Endothelial cell (in vitro differentiated cells): ENCODE measurements at regions not wholly inside any gene's neighbourhood (a gene's known extent, or its start where the extent isn't known, plus 50 kb on each side); places are given as distances from the start of the nearest gene placed in this dataset.

ENCODE experiments used
- DNase-seq: peaks from one replicate; pipeline ENCODE4 v3.0.0; 2021; ENCODE audit warnings: low spot score
- H3K27ac Mint-ChIP-seq: one replicate; pipeline ENCODE4 v1.8.0; 2021; ENCODE audit warnings: mixed read lengths, inconsistent platforms; ENCODE audit not compliant: unreplicated experiment
- H3K27me3 Mint-ChIP-seq: one replicate; pipeline ENCODE4 v1.8.0; 2021; ENCODE audit warnings: mild to moderate bottlenecking, moderate library complexity, mixed read lengths, inconsistent platforms; ENCODE audit not compliant: unreplicated experiment
- H3K36me3 Mint-ChIP-seq: one replicate; pipeline ENCODE4 v1.8.0; 2021; ENCODE audit warnings: mild to moderate bottlenecking, low read depth, mixed read lengths, inconsistent platforms; ENCODE audit not compliant: unreplicated experiment
- H3K4me1 Mint-ChIP-seq: one replicate; pipeline ENCODE4 v1.8.0; 2021; ENCODE audit warnings: mild to moderate bottlenecking, mixed read lengths, inconsistent platforms; ENCODE audit not compliant: unreplicated experiment
- H3K4me3 Mint-ChIP-seq: one replicate; pipeline ENCODE4 v1.8.0; 2021; ENCODE audit warnings: mild to moderate bottlenecking, mixed read lengths, inconsistent platforms; ENCODE audit not compliant: unreplicated experiment
- H3K9me3 Mint-ChIP-seq: one replicate; pipeline ENCODE4 v1.8.0; 2021; ENCODE audit warnings: mixed read lengths, inconsistent platforms; ENCODE audit not compliant: unreplicated experiment
- CTCF ChIP-seq: fragments of 200-600 bp; sonication (generic); IDR thresholded peaks from one replicate; pipeline ENCODE4 v1.5.0; 2021; ENCODE audit warnings: antibody characterized with exemption; ENCODE audit not compliant: unreplicated experiment

GRCh38 chr6:63392092-63392724 lies 72.4 kb upstream of the LGSN start:
- no peak for DNase-seq
- no peak overlapping the region for H3K27ac Mint-ChIP-seq
- H3K27me3 Mint-ChIP-seq = peaks cover 1% of the 10 kb centered on the region
- no peak for TF ChIP-seq CTCF
- H3K36me3 Mint-ChIP-seq = peaks cover 4% of the 10 kb centered on the region
- H3K4me3 Mint-ChIP-seq = no peak overlapping the region
- H3K4me1 Mint-ChIP-seq = no peaks in the 10 kb centered on the region
- H3K9me3 Mint-ChIP-seq = peaks cover 4% of the 10 kb centered on the region

GRCh38 chr6:63394656-63395308 lies 75.0 kb upstream of the LGSN start:
- no peak overlapping the region for H3K4me3 Mint-ChIP-seq
- TF ChIP-seq CTCF = no peak
- no peaks in the 10 kb centered on the region for H3K4me1 Mint-ChIP-seq
- no peaks in the 10 kb centered on the region for H3K27me3 Mint-ChIP-seq
- no peak overlapping the region for H3K27ac Mint-ChIP-seq
- DNase-seq = no peak
- H3K9me3 Mint-ChIP-seq = peaks cover 5% of the 10 kb centered on the region
- peaks cover 4% of the 10 kb centered on the region for H3K36me3 Mint-ChIP-seq

GRCh38 chr6:63395381-63395780 lies 75.6 kb upstream of the LGSN start:
- no peak for TF ChIP-seq CTCF
- Mint-ChIP-seq H3K27me3 (no peaks in the 10 kb centered on the region), H3K4me3 (no peak overlapping the region), H3K36me3 (peaks cover 4% of the 10 kb centered on the region), H3K27ac (no peak overlapping the region), H3K4me1 (no peaks in the 10 kb centered on the region), H3K9me3 (peaks cover 5% of the 10 kb centered on the region)
- DNase-seq = no peak

GRCh38 chr6:63403725-63404124 lies 83.9 kb upstream of the LGSN start:
- peaks cover 2% of the 10 kb centered on the region for H3K27me3 Mint-ChIP-seq
- H3K4me3 Mint-ChIP-seq = no peak overlapping the region
- no peak for DNase-seq
- H3K9me3 Mint-ChIP-seq = no peaks in the 10 kb centered on the region
- H3K36me3 Mint-ChIP-seq = no peaks in the 10 kb centered on the region
- no peak overlapping the region for H3K27ac Mint-ChIP-seq
- no peaks in the 10 kb centered on the region for H3K4me1 Mint-ChIP-seq
- TF ChIP-seq CTCF = no peak
